ENCODE measurements at regions not wholly inside any gene's neighbourhood (a gene's known extent, or its start where the extent isn't known, plus 50 kb on each side); places are given as distances from the start of the nearest gene placed in this dataset.

DNA sequence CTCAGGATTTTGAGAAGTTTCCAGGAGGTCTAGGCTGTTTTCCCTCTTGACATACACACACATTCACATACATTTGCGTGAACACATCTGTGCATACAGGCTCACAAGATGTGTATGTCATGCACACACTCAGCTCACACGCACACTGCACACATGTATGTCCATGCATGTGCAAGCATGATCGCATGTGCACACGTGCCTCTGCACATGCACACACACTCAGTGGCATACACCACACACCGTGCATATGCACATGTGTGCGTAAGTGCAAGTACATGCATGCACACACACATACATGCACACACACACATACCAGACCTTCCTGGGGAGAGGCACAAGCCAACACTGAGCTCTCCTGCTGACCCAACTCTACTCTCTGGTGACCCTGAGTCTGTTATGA lies 171.4 kb downstream of the RBFOX3 start:
- TF ChIP-seq EZH2phosphoT487 (IDR thresholded peaks at IDR 0.05; ENCODE audit: insufficient read depth, low read depth) (no peak), EZH2 (IDR thresholded peaks at IDR 0.05; ENCODE audit: insufficient read depth, poor library complexity, severe bottlenecking) (no peak)

Measured in GM23248 (cell line).